GM21367 (cell line): ENCODE measurements at regions not wholly inside any gene's neighbourhood (a gene's known extent, or its start where the extent isn't known, plus 50 kb on each side); places are given as distances from the start of the nearest gene placed in this dataset.

Source experiments
- ATAC-seq: cut with Tn5 transposase; IDR thresholded peaks from one replicate; pipeline ENCODE4 v1.9.1; 2021; ENCODE audit not compliant: unreplicated experiment

- ATAC-seq, result no peak
Measured at GRCh38 chr9:38315085-38315595, 77.4 kb upstream of the ALDH1B1 start.

GRCh38 chr9:38313421-38313820, 79.1 kb upstream of the ALDH1B1 start:
- no peak for ATAC-seq

- ATAC-seq, result no peak
Measured at GRCh38 chr9:38312406-38312805, 80.1 kb upstream of the ALDH1B1 start.

GRCh38 chr9:38311382-38312270, 80.9 kb upstream of the ALDH1B1 start:
- ATAC-seq, result no peak

GRCh38 chr9:38309324-38310195, 82.9 kb upstream of the ALDH1B1 start:
- no peak for ATAC-seq

- ATAC-seq, result no peak
Measured at GRCh38 chr9:38308136-38308535, 84.4 kb upstream of the ALDH1B1 start.

- no peak for ATAC-seq
Measured at GRCh38 chr9:38306899-38307298, 85.6 kb upstream of the ALDH1B1 start.

- ATAC-seq, result no peak
Measured at GRCh38 chr9:38305582-38305981, 86.9 kb upstream of the ALDH1B1 start.

GRCh38 chr9:38301376-38302106, 91.0 kb upstream of the ALDH1B1 start:
- no peak for ATAC-seq

GRCh38 chr9:38299856-38300255, 92.6 kb upstream of the ALDH1B1 start:
- no peak for ATAC-seq

GRCh38 chr9:38298904-38299303, 93.6 kb upstream of the ALDH1B1 start:
- ATAC-seq, result no peak

GRCh38 chr9:38298503-38298902, 94.0 kb upstream of the ALDH1B1 start:
- ATAC-seq, result no peak

- no peak for ATAC-seq
Measured at GRCh38 chr9:38296807-38297206, 95.7 kb upstream of the ALDH1B1 start.

- no peak for ATAC-seq
Measured at GRCh38 chr9:38295764-38296163, 96.7 kb upstream of the ALDH1B1 start.

- no peak for ATAC-seq
Measured at GRCh38 chr9:38294220-38294960, 98.1 kb upstream of the ALDH1B1 start.

- no peak for ATAC-seq
Measured at GRCh38 chr9:38293022-38293421, 99.5 kb upstream of the ALDH1B1 start.

GRCh38 chr9:38292480-38292879, 100.0 kb upstream of the ALDH1B1 start:
- ATAC-seq, result no peak

- no peak for ATAC-seq
Measured at GRCh38 chr9:38289866-38290245, 102.6 kb upstream of the ALDH1B1 start.

- no peak for ATAC-seq
Measured at GRCh38 chr9:38289236-38289865, 103.2 kb upstream of the ALDH1B1 start.

GRCh38 chr9:38288502-38288901, 104.0 kb upstream of the ALDH1B1 start:
- no peak for ATAC-seq
